ENCODE measurements at regions not wholly inside any gene's neighbourhood (a gene's known extent, or its start where the extent isn't known, plus 50 kb on each side); places are given as distances from the start of the nearest gene placed in this dataset.

- no peak for DNase-seq (ENCODE audit: low read depth)
- no peaks in the 10 kb centered on the region for H3K9me3 Mint-ChIP-seq (ENCODE audit: unreplicated experiment)
- peaks cover 8% of the 10 kb centered on the region for H3K9me3 ChIP-seq (ENCODE audit: insufficient read depth, low read depth, low read length)
- no peak overlapping the region for H3K4me3 ChIP-seq (ENCODE audit: insufficient read depth, low read depth, low read length)
- H2AFZ ChIP-seq (ENCODE audit: low read depth, low read length) = no peak overlapping the region
- H3K4me3 Mint-ChIP-seq (ENCODE audit: unreplicated experiment) = no peak overlapping the region
- no peaks in the 10 kb centered on the region for H3K27me3 ChIP-seq (ENCODE audit: insufficient read depth, low read length)
- no peak overlapping the region for H3K27ac Mint-ChIP-seq (ENCODE audit: unreplicated experiment)
- H3K4me2 ChIP-seq (ENCODE audit: low read length) = no peak overlapping the region
- no peak for FAIRE-seq
- H4K20me1 ChIP-seq (ENCODE audit: insufficient read depth, low read length) = no peaks in the 10 kb centered on the region
- H3K79me2 ChIP-seq (ENCODE audit: insufficient read depth, low read length) = no peaks in the 10 kb centered on the region
- no peak overlapping the region for H3K9ac ChIP-seq (ENCODE audit: low read length)
- TF ChIP-seq CTCF (IDR thresholded peaks at IDR 0.05; ENCODE audit: insufficient read depth, low read depth, low read length) (no peak), EZH2 (IDR thresholded peaks at IDR 0.05; ENCODE audit: insufficient read depth, low read length) (no peak)
- H3K4me1 Mint-ChIP-seq (ENCODE audit: low read depth, unreplicated experiment) = no peaks in the 10 kb centered on the region
- H3K36me3 ChIP-seq (ENCODE audit: insufficient read depth, low read length) = no peaks in the 10 kb centered on the region
- H3K36me3 Mint-ChIP-seq (ENCODE audit: low read depth, unreplicated experiment) = no peaks in the 10 kb centered on the region
- no peaks in the 10 kb centered on the region for H3K4me1 ChIP-seq (ENCODE audit: insufficient read depth, low read length)
- H3K27me3 Mint-ChIP-seq (ENCODE audit: low read depth, unreplicated experiment) = peaks cover 19% of the 10 kb centered on the region
- no peak overlapping the region for H3K27ac ChIP-seq (ENCODE audit: low read depth, low read length)
These were observed 224.1 kb downstream of the FGF9 start for GRCh38 chr13:21894703-21895699.

DNA sequence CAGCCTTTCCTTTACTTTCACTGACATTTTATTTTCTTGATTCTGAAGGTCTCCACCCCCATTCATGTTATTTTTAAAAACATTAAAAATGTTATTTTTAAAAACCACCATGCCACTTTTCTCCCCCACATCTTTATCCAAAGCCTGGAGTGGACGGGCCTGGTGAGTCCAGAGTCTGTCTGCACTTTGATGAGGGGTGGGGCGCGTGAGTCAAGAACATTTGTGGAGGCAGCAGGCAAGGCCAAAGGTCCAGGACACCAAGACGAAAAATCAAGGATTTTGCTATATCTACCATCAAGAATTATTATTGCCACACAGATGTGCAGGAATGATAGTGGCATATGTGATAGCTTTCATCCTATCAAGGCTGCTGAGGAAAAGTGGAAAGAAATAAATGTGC is 224.9 kb downstream of the FGF9 start:
- H3K36me3 Mint-ChIP-seq (ENCODE audit: low read depth, unreplicated experiment) = no peaks in the 10 kb centered on the region
- H3K4me3 Mint-ChIP-seq (ENCODE audit: unreplicated experiment) = no peak overlapping the region
- DNase-seq (ENCODE audit: low read depth) = no peak
- no peak overlapping the region for H3K27ac Mint-ChIP-seq (ENCODE audit: unreplicated experiment)
- H3K27me3 Mint-ChIP-seq (ENCODE audit: low read depth, unreplicated experiment) = peaks cover 21% of the 10 kb centered on the region
- Histone ChIP-seq H3K79me2 (ENCODE audit: insufficient read depth, low read length) (no peaks in the 10 kb centered on the region), H4K20me1 (ENCODE audit: insufficient read depth, low read length) (no peaks in the 10 kb centered on the region), H3K9ac (ENCODE audit: low read length) (no peak overlapping the region), H3K9me3 (ENCODE audit: insufficient read depth, low read depth, low read length) (peaks cover 2% of the 10 kb centered on the region), H3K27me3 (ENCODE audit: insufficient read depth, low read length) (no peaks in the 10 kb centered on the region), H3K27ac (ENCODE audit: low read depth, low read length) (no peak overlapping the region), H3K4me3 (ENCODE audit: insufficient read depth, low read depth, low read length) (no peak overlapping the region), H3K4me1 (ENCODE audit: insufficient read depth, low read length) (no peaks in the 10 kb centered on the region), H3K36me3 (ENCODE audit: insufficient read depth, low read length) (no peaks in the 10 kb centered on the region), H3K4me2 (ENCODE audit: low read length) (no peak overlapping the region), H2AFZ (ENCODE audit: low read depth, low read length) (no peak overlapping the region)
- H3K9me3 Mint-ChIP-seq (ENCODE audit: unreplicated experiment) = no peaks in the 10 kb centered on the region
- no peaks in the 10 kb centered on the region for H3K4me1 Mint-ChIP-seq (ENCODE audit: low read depth, unreplicated experiment)
- FAIRE-seq = no peak
- TF ChIP-seq CTCF (IDR thresholded peaks at IDR 0.05; ENCODE audit: insufficient read depth, low read depth, low read length) (no peak), EZH2 (IDR thresholded peaks at IDR 0.05; ENCODE audit: insufficient read depth, low read length) (no peak)

DNA sequence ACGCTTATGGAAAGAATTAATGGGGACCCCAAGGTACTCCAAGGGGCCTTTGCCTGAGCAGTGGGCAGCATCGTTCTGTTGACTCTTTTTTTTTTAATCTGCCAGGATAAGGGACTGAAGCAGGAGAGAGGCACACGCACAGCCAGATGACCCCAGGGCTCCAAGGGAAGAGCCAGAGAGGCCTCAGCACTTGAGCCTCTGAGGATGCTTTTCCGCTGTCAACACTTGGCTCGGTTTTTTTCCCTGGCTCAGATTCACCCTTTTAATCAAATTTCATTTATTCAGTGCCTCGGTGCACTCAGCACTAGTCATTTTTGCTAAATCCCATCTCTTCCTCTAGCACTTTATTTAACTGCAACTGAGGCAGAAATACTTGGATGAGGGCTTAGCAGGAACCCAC is 226.3 kb downstream of the FGF9 start:
- Histone ChIP-seq H4K20me1 (ENCODE audit: insufficient read depth, low read length) (no peaks in the 10 kb centered on the region), H3K4me2 (ENCODE audit: low read length) (no peak overlapping the region), H3K4me3 (ENCODE audit: insufficient read depth, low read depth, low read length) (no peak overlapping the region), H3K27me3 (ENCODE audit: insufficient read depth, low read length) (no peaks in the 10 kb centered on the region), H2AFZ (ENCODE audit: low read depth, low read length) (no peak overlapping the region), H3K4me1 (ENCODE audit: insufficient read depth, low read length) (no peaks in the 10 kb centered on the region), H3K9ac (ENCODE audit: low read length) (no peak overlapping the region), H3K36me3 (ENCODE audit: insufficient read depth, low read length) (no peaks in the 10 kb centered on the region), H3K27ac (ENCODE audit: low read depth, low read length) (no peak overlapping the region), H3K9me3 (ENCODE audit: insufficient read depth, low read depth, low read length) (no peaks in the 10 kb centered on the region), H3K79me2 (ENCODE audit: insufficient read depth, low read length) (no peaks in the 10 kb centered on the region)
- H3K4me1 Mint-ChIP-seq (ENCODE audit: low read depth, unreplicated experiment) = no peaks in the 10 kb centered on the region
- H3K36me3 Mint-ChIP-seq (ENCODE audit: low read depth, unreplicated experiment) = no peaks in the 10 kb centered on the region
- H3K9me3 Mint-ChIP-seq (ENCODE audit: unreplicated experiment) = no peaks in the 10 kb centered on the region
- no peak for TF ChIP-seq EZH2 (IDR thresholded peaks at IDR 0.05; ENCODE audit: insufficient read depth, low read length)
- H3K27me3 Mint-ChIP-seq (ENCODE audit: low read depth, unreplicated experiment) = peaks cover 24% of the 10 kb centered on the region
- FAIRE-seq (no peak), DNase-seq (ENCODE audit: low read depth) (no peak)
- no peak overlapping the region for H3K4me3 Mint-ChIP-seq (ENCODE audit: unreplicated experiment)
- no peak overlapping the region for H3K27ac Mint-ChIP-seq (ENCODE audit: unreplicated experiment)
